ENCODE measurements at regions not wholly inside any gene's neighbourhood (a gene's known extent, or its start where the extent isn't known, plus 50 kb on each side); places are given as distances from the start of the nearest gene placed in this dataset.
"Not testable (repeated sequence)": the region's sequence is repeated elsewhere in the genome, so short reads cannot be mapped to it uniquely, and the experiment has no call there.

DNA sequence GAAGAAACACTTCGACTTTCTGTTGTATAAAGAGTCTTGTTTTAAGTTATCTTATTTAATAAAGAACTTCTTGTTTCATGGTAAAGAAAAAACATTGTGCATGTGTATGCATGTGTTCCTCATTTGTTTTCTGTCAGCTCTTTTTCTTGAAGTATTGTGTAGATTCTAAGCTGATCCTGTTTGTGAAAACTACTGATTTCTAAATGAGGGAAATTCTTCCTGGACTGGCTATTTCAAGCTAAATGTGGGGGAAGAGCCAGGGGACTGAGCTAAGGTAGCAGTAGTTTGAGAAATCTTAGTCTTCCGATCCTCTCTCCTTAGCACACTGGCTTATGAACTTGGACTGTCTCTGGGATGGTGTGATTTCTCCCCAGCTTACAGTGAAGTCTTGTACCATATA lies 56.4 kb upstream of the RBMS1 start:
- DNase-seq: no peak

- DNase-seq: no peak
These were observed 57.7 kb upstream of the RBMS1 start for GRCh38 chr2:160551259-160551658.

DNA sequence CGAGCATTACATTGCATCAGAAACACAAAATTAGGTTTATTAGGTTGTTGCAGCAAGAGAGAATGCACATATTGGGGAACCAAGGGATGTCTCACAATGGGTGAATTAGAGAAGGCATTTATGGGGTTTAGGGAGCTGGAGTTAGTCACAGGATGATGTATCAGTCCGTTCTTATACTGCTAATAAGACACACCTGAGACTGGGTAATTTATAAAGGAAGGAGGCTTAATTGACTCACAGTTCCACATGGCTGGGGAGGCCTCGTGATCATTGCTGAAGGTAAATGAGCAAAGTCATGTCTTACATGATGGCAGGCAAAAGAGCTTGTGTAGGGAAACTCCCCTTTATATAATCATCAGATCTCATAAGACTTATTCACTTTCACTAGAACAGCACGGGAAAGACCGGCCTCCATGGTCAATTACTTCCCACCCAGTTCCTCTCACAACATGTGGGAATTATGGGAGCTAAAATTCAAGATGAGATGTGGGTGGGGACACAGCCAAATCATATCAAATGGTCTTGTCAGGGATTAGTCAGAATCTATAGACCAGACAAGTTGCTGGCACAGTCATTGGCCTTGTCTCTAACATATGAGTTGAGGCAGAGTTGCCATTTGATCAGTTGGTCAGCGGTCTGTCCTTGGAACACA lies 61.9 kb upstream of the RBMS1 start:
- DNase-seq: no peak

GRCh38 chr2:160557903-160558302 lies 64.3 kb upstream of the RBMS1 start:
- no peak for DNase-seq

GRCh38 chr2:160558531-160558930 lies 64.9 kb upstream of the RBMS1 start:
- DNase-seq: no peak

DNA sequence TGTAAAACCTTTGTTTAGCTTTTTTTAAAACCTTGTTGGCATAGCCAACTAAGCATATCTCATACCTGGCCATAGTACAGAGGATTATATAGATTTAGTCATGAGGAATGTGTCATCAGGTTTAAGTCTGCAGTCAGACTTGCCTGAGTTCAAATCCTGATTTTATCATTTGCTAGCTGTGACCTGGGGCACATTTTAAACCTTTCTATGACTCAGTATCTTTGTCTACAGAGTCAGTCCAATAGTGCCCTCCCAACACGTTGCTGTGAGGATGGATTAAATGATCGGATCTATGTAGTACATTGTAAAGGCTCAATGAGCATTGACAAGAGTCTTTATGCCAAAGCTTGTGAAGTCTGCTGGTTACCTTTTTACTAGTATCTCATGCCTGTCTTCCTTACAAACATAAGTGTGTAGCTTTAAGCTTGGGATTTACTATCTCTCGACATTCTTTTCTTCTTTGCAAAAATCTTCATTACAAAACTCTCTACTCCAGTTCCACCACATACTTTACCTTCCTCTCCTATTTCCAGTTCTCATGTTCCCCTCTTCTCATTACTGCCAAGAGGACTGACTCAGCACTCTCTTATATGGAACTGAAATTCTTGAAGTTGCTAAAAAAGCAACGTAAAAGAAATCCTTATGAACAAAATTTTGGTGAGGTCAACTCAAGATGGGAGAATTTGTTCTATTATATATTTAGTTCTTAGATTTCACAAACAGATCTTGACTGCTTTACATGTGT lies 68.1 kb upstream of the RBMS1 start:
- DNase-seq: no peak

DNA sequence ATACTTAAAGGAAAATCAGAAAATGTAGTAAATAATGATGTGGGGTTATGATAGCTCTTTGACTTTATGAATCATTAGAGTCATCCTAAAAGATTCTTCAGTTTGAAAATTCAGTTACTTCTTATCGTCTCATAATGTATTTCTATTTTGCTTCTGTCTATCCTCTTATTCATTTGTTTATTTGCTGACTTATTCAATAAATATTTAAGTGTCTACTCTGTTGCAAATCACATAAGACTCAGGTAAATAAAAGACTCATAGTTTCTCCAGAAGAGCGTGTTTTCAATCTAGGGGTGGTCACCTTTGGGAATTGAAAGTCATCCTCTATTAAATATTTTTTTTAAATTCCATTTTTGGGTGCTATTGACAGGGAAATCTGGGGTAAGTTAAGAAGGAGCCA lies 69.1 kb upstream of the RBMS1 start:
- no peak for DNase-seq

DNA sequence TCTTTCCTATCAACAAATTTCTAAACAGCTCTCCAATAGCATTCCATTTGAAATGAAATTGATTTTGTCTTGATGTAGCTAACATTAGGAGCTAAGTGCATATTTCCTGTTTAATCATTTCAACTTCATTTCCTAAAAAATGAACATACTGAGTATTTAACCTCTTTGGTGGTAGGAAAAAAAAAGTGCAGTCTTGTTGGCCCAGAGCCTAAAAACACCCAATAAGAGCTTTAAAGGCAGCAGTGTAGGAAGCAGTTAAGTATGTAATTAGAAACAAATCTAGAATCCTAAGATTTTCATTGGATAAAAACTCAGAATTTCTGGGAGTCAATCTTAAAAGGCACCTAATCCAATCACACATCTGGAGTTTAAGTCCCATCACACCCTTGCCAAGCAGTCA lies 71.0 kb upstream of the RBMS1 start:
- DNase-seq: no peak

- DNase-seq: no peak
These were observed 71.7 kb upstream of the RBMS1 start for GRCh38 chr2:160565099-160565845.

GRCh38 chr2:160566717-160567116 lies 73.1 kb upstream of the RBMS1 start:
- DNase-seq: no peak

DNA sequence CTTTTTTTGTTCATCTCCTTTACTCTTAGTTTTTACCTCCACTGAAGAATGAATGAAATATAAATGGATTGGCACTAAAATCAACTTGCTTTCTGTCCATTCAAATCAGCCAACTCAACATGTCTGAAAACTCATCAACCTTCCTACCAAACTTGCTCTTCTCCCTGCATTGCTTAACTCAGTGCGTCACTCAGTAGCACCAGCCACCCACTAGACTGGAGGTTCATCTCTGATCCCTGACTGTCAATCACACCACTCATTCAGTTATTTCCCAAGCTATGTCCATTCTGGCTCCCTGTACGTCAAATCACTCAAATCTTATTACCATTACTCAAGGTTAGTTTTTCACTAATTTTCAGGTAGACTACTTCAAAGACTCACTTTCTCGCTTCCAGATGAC lies 75.2 kb upstream of the RBMS1 start:
- DNase-seq: no peak

DNA sequence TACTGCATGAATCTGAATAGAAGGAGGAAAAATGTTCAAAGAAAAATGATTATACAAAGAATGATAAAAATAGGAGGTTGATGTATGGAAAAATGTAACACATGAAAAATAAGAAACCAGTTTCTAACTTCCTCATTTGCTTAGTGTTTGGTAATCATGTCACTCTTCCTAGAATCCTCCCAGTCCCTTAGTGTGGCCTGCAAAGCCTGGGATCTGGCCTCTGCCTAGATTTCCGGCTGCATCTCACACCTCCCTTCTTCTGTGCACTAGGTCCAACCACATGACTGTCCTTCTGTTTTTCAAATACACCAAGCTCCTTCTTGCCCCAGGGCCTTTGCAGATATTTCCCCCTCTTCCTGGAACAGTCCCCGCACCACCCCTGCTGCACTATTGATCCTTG lies 76.8 kb upstream of the RBMS1 start:
- no peak for DNase-seq

GRCh38 chr2:160574468-160575140 lies 81.0 kb upstream of the RBMS1 start:
- no peak for DNase-seq

- DNase-seq: no peak
These were observed 81.8 kb upstream of the RBMS1 start for GRCh38 chr2:160575368-160575767.

DNA sequence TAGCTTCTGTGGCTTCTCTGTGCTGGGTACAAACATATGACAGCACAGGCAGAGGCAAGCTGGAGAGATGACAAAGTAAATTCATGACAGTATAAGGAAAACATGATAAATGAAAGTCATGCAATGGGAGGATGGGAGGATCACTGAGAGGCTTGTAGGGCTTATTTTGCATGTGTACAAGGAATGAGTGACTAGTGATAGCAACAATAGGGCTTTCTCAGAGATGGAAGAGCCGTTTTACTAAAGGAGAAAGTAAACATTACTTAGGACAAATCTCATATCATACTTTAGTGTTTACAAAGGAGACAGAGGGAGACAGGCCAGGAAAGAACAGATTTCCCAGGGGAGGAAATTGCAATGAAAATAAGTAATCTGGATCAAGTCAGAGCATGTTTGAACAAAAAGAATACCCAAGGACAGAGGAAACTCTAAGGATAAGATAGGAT lies 82.5 kb upstream of the RBMS1 start:
- DNase-seq: no peak

- DNase-seq: not testable (repeated sequence)
These were observed 83.5 kb upstream of the RBMS1 start for GRCh38 chr2:160577081-160577480.

GRCh38 chr2:160581035-160581434 lies 87.4 kb upstream of the RBMS1 start:
- DNase-seq: no peak

DNA sequence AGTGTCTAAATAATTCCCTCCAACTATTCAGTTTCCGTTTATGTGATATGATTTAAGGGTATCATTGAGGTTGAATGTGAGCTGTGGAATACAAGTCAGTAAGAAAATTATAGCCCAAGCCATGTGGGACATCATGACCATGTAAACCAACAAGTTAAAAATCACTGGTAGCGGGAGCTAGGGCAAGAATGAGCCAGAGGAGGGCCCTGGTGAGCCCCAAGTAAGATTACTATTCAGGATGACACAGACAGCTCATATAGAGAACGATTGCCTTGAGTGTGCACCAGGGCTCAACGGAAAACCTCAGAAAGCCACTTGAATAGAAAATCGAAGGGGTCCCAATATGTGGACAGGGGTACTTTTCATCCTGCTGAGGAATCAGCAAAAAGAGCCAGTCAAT lies 87.8 kb upstream of the RBMS1 start:
- DNase-seq: no peak

DNA sequence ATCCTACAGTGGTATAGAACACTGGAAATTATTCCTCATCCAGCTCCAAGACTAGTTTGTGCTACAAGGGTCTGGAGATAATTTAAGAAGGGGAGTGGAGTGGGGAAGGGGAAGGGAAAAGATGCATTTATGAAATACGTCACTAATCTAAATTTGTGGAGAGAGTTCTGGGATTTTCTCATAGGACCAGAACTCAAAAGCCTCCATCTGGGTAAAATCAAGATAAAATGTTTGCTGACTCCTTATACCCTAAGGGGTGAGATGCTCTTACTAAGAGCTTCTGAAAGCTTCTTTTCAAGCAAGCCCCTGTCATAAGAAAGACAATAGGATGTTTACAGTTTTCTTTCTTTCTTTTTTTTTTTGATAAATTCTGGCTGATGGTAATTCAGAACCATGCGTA lies 88.5 kb upstream of the RBMS1 start:
- no peak for DNase-seq

DNA sequence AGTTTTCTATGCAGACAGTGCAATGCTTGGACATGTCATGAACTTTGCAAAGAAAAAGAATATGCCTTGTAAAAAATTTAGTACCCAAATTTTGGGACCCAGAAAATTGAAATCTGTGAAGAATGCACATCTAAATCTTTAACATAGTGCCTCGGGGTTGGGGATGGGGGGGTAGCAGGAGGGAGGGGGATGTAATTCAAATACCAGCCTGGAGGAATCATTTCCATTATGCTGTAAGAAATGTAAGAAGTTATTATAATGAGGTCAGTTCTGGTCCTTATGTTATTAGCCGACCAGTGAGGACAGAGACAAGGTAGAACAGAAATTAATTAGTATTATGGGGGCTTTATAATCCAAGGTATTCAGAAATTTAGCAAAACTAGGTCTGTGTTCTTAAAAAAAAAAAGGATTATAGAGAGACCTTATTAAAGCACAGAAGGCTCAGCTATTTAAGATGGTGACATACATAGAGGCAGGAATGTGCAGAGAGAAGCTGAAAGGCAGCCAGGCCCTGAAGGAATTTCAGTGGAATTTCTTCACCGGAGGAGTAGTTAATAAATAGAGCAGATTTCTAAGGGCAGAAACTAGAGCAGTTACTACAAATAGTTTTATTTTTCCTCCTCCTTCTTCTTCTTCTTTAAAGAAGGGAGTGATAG lies 89.0 kb upstream of the RBMS1 start:
- no peak for DNase-seq

DNA sequence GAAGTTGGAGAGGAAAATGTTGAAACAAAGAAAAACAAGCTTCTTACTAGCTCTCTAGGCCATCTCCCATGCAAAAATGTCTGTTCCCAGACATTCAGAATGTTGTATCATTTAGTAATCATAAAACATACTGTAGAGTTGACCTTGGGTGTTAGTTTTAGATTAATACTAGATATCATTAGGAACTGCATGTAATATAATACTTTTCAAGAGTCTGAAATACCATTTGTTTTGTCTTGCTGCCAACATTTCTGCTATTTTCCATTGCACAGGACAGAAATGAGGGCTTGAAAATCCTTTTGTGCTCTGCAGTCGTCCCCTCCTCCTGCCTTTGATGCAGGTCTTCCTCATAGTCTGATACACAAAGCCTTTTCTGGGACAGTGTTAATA lies 89.5 kb upstream of the RBMS1 start:
- peak; percentile 16 for DNase-seq

- peak; percentile 0 for DNase-seq
These were observed 90.4 kb upstream of the RBMS1 start for GRCh38 chr2:160583813-160584537.

All from NCI-H774 (cell line).